ENCODE measurements at regions not wholly inside any gene's neighbourhood (a gene's known extent, or its start where the extent isn't known, plus 50 kb on each side); places are given as distances from the start of the nearest gene placed in this dataset.

DNA sequence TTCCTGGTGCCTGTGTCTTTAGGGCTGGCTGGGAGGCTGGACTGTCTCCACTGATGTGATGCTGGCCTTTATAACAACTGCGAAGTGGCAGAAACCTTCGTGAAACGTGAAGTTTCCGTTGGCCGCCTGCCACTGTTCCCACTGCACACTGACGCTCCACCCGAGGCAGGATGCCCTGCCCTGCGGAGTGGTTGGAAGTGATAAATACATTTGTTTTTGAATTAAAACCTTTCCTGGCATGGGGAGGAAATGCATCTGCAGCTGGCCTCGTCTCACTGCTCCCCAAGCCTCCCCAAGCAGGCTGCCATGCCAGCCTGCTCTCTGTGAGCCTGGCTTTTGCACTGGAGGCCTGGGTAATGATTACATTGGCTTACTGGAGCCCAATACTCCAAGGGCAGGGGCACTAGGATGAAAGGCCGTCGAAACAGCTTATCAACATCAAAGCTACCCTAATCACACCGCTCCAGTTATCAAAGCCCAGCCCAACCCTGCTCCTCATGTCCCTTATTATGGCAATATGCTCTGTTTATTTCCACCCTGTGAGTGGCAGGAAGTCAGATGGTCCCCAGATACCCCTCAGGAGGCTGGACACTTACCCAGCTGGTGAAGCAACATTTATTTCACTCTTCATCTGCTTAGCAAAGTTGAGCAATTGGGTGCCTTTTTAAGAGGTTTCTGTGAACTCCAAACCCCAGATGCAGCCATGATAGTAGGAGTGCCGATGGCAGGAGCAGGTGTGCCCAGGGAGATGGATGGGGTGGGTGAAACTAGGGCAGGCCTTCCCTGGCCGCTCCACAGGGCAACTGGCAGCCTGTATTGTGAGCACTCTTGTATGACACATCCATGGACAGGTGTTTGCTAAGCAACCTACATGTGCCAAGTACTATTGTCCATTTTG is 97.4 kb upstream of the ITGA6 start:
- TF ChIP-seq EZH2 (IDR thresholded peaks at IDR 0.05; ENCODE audit: insufficient read depth, poor library complexity, severe bottlenecking) (no peak), EZH2phosphoT487 (IDR thresholded peaks at IDR 0.05; ENCODE audit: insufficient read depth, low read depth) (no peak)

Data from GM23248 (cell line).